GM18507 (cell line): ENCODE measurements at regions not wholly inside any gene's neighbourhood (a gene's known extent, or its start where the extent isn't known, plus 50 kb on each side); places are given as distances from the start of the nearest gene placed in this dataset.

Source experiments
- DNase-seq: peaks from one replicate; pipeline ENCODE4 v3.0.0; 2011; ENCODE audit warnings: low read depth; ENCODE audit not compliant: insufficient read length; ENCODE audit errors: extremely low spot score
- FAIRE-seq: peaks from 2 replicates; lab custom pipeline; 2011; peaks lifted over from hg19 to GRCh38; lab: Jason Lieb, UNC

DNA sequence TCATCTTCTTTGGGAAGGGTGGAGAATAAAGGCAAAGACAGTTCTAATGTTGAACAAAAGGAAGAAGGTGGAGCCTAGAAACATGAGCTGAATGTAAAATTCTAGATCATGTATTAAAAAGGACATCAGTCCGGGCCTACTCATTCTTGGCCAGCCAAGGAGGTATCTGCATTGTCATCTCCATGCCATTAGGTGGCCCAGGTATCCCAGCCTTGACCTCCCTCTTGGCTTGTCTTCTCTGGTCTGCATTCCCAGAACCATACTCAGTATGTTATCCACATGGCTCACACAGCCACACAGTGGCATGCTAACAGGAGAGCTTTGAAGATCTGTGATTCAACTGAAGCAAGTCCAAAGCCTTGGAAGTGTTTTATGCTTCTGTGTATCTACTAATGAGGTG, 369.8 kb upstream of the KAZN start:
- FAIRE-seq (no peak), DNase-seq (no peak)

DNA sequence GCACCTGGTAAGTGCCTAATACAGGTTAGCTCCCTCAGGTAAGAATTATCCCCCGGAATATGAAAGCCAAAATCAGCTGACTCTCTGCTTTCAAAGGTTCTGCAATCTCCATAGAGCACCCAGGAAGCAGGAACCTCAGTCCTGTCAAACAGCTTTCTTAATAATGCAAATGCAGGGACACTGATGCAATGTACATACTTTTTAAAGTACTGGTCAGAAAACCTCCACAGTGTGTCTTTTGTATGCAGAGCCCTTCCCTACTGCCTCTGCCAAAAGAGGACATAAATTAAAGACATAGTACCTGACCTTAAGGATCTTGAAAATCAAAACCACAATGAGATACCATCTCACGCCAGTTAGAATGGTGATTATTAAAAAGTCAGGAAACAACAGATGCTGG, 365.0 kb upstream of the KAZN start:
- DNase-seq = no peak
- no peak for FAIRE-seq

DNA sequence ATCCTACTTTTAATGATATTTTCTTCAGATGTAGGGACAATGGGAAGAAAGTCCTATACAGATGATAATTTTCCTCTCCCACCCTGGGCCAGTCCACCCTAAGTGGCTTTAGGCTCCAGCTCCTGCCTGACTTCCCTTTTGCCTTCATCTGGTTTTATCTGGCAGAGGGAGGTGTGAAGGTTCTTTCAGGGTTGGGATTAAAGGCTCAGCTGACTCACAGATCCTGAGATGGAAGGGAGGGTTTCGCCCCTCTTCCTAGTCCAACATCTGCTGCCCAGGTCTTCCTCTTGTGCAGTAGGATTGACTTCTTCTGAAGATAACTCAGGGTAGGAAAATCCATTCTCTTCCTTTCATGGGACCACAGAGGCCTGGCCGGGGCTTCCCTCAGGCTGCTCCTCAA, 362.4 kb upstream of the KAZN start:
- FAIRE-seq (no peak), DNase-seq (no peak)

DNA sequence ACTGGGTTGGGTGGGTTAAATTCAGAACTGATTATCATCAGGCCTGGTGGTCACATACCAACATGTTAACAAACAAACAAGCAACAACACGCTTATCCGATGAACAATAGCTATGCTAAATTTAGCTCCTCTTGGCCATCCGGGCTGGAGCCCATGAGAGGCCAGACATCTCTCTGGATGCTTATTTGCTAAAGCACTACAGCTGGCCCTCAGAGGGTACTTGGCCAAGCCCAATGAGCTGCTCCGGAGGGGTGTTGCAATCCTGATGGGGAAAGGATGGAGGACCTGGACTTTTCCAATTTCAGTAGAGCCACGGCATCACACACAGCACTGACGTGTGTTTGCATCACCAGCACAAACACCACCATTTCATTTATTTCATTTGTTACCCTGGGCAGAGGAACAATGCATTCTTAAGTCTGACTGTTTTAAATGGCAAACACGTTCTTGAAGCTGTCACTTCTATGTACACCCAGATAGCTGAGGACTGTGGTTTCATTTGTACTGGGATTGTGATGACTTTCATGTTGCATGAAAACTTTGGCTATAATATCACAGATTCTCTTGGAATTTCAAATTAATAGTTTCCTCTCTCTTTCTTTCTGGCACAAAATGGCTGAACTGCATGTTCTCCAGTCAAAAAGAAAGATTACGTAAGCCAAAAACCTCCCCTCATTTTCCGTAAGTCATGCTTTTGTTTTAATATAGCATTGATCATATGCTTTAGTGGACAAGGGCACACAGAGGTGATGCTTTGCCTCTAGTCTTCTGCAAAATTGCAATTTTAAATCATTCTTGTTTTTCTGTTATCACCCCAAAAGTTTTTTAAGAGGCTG, 359.8 kb upstream of the KAZN start:
- DNase-seq (no peak), FAIRE-seq (no peak)

- no peak for FAIRE-seq
Measured at GRCh38 chr1:14240265-14240664, 358.2 kb upstream of the KAZN start.

DNA sequence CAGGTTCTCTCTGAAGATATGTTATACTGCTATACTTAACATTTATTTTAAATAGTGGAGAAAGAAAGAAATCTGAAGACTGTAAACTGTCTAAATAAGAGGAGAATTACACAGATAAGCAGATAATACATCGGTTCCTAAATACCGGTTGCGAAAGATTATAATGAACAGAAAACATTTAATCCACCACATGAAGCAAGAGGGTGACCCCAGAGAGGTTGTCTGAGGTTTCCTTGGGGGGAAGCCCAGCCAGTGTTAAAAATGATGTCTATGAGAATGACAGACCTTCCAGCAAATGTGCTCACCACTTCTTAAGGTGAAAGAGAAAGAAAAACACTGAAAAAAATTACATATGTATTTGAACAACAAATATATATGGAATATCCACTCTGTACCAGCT, 356.4 kb upstream of the KAZN start:
- no peak for DNase-seq
- FAIRE-seq = no peak

More at GRCh38 chr1:14240265-14240664, 358.2 kb upstream of the KAZN start:
- DNase-seq = no peak

GRCh38 chr1:14242870-14243269, 355.6 kb upstream of the KAZN start:
- FAIRE-seq (no peak), DNase-seq (no peak)

GRCh38 chr1:14245954-14246353, 352.5 kb upstream of the KAZN start:
- DNase-seq (no peak), FAIRE-seq (no peak)

DNA sequence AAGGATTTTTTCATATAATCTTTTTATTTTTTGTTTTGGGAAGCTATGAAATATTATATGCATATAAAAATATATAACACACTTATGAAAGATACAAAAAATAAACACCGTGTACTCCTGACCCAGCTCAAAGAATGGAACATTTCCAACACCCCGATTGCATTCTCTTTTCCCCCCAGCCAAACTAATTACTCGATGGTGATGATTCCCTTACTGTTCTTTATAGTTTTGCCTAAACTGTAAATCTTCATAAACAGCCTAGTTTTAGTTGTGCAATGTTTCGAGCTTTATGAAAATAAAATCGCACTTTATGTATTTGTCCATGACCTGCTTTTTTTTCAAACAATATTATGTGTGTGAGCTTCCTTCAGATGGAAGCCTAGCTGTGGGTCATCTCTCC, 352.0 kb upstream of the KAZN start:
- FAIRE-seq (no peak), DNase-seq (no peak)

- no peak for DNase-seq
- no peak for FAIRE-seq
Measured at GRCh38 chr1:14247666-14248065, 350.8 kb upstream of the KAZN start.

- FAIRE-seq (no peak), DNase-seq (no peak)
Measured at GRCh38 chr1:14251871-14252270, 346.6 kb upstream of the KAZN start.

DNA sequence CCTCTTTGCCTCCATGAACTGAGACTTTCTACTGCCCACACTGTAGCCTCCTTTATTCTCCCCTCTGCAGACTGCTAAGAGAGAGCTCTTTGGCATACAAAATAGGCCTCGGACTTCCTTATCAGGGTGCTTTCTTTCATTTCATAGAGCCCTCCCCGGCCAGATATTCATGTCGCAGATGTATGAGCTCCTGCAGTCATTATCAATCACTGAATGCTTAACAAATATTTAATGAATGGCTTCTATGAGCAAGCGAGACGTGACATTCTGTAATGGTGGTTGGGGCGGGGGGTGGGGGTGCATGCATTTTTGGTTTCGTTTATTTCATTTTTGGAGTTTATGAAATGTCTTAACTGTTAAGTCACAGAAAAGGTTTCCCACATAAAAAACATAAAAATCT, 344.8 kb upstream of the KAZN start:
- DNase-seq (no peak), FAIRE-seq (no peak)

DNA sequence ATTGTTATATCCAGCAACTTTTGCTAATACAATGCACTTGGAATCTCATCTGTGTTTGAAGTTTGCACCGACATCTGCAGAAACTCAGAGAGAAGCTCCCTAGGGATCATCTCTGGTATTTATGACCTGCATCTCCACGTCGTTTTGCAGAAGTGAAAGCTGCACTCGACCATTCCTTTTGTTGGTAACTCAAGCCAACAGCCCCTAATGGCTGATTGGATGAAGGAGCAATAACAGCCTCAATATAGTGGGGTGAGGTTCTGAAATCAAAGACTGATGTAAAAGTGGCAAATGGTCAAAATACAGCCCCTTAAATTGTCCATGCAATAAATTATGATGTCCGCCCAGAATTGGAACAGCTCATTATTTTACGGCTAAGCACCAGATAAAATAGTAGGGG, 344.2 kb upstream of the KAZN start:
- no peak for DNase-seq
- no peak for FAIRE-seq

GRCh38 chr1:14255233-14255632, 343.3 kb upstream of the KAZN start:
- FAIRE-seq (no peak), DNase-seq (no peak)

- no peak for DNase-seq
Measured at GRCh38 chr1:14255711-14256110, 342.8 kb upstream of the KAZN start.

DNA sequence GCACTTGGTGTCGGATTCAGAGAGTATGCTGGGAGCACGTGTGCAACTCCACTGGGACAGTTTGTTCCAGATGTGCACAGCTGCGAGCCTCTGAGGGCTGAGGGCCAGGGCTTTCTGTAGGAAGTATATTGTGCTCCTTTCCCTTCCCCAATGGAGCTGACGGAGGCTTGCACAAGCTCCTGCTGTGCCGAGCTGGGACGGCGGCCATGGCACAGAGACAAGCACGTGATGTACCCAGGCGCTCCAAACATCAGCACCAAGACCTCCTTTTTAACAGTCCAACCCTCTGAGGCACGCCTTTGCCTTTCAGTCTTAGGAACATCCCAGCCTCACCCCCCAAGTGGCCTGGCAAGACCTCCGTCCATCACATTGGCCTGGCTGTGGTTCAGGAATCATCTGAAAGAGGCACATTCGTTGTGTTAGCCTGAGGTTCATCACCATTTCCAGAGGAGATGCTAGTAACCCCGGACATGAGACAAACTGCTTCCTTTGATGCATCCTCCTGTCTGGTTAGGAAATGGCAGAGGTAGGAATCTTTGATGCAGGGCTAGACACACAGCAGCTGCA, 339.2 kb upstream of the KAZN start:
- FAIRE-seq (no peak), DNase-seq (no peak)

More at GRCh38 chr1:14255711-14256110, 342.8 kb upstream of the KAZN start:
- no peak for FAIRE-seq

DNA sequence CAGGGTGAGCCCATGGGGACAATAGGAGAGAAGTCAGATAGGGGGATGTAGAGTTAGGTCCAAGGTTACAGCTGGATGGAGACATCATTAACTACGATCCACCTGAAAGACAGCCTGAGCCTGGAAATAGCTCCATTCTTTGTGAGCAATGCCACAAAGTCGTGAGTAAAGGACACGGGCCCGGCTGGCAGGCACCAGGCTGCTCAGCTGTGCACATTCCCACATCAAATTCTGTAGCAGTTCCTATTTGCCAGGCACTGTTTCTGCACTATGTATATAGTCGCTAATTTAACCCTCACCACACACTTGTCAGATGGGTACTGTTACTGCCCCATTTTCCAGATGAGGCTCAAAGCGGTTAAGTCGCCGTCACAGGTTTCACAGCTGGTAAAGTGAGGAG, 338.0 kb upstream of the KAZN start:
- FAIRE-seq (no peak), DNase-seq (no peak)

DNA sequence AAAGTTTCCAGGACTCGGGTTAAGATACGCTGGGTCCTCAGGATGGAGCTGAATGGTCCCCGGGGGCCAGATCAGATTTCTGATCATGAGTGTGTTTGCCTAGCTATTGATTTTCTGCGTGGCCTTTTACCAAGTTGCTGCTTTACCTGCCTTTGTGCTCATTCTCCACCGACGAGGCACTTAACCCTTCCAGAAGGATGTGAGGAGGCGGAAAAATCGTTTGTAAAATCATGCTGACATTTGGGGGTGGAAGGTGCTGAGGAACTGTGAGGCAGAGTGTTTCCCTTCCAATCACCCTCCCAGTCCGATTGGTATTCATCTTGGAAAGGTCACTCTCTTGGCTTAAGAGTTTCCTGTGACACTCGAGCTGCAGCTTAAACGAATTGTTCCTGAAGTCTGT, 337.1 kb upstream of the KAZN start:
- no peak for DNase-seq
- FAIRE-seq = no peak

- DNase-seq (no peak), FAIRE-seq (no peak)
Measured at GRCh38 chr1:14262637-14263036, 335.8 kb upstream of the KAZN start.

GRCh38 chr1:14263225-14263624, 335.3 kb upstream of the KAZN start:
- DNase-seq (no peak), FAIRE-seq (no peak)

DNA sequence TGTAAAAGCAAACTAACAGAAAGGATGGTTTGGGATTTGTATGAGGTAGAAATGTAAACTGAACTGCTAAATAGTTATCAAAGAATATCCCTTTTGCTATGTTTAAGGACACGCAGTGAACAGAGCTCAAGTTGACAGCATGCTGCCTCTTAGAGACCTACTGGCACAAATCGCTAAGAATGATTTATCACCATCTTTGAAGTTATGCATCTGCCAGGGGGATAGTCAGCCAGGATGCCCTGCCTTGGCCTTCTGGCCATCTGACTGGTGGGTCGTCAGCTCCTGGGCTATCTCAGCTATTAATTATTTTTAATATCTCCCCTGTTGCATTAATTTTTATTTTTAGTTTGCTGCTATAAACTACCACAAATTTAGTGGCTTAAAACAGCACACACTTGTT, 334.8 kb upstream of the KAZN start:
- FAIRE-seq (no peak), DNase-seq (no peak)
